ENCODE measurements at regions not wholly inside any gene's neighbourhood (a gene's known extent, or its start where the extent isn't known, plus 50 kb on each side); places are given as distances from the start of the nearest gene placed in this dataset.
"Not testable (repeated sequence)": the region's sequence is repeated elsewhere in the genome, so short reads cannot be mapped to it uniquely, and the experiment has no call there.

- no peak for DNase-seq
These were observed 257.5 kb upstream of the B3GALT2 start for GRCh38 chr1:193443886-193444285.

- no peak for DNase-seq
These were observed 252.4 kb upstream of the B3GALT2 start for GRCh38 chr1:193438771-193439170.

GRCh38 chr1:193438312-193438711 lies 251.9 kb upstream of the B3GALT2 start:
- DNase-seq, result no peak

- DNase-seq, result no peak
These were observed 251.4 kb upstream of the B3GALT2 start for GRCh38 chr1:193437785-193438184.

- not testable (repeated sequence) for DNase-seq
These were observed 250.9 kb upstream of the B3GALT2 start for GRCh38 chr1:193437333-193437732.

- DNase-seq, result no peak
These were observed 249.4 kb upstream of the B3GALT2 start for GRCh38 chr1:193435781-193436180.

GRCh38 chr1:193434319-193434718 lies 247.9 kb upstream of the B3GALT2 start:
- no peak for DNase-seq

- DNase-seq, result no peak
These were observed 247.2 kb upstream of the B3GALT2 start for GRCh38 chr1:193433599-193433998.

- no peak for DNase-seq
These were observed 246.7 kb upstream of the B3GALT2 start for GRCh38 chr1:193432979-193433587.

- no peak for DNase-seq
These were observed 245.0 kb upstream of the B3GALT2 start for GRCh38 chr1:193431265-193431977.

GRCh38 chr1:193427524-193427923 lies 241.1 kb upstream of the B3GALT2 start:
- DNase-seq, result no peak

- DNase-seq, result no peak
These were observed 239.6 kb upstream of the B3GALT2 start for GRCh38 chr1:193426061-193426460.

GRCh38 chr1:193421487-193421886 lies 235.1 kb upstream of the B3GALT2 start:
- no peak for DNase-seq

GRCh38 chr1:193419295-193419694 lies 232.9 kb upstream of the B3GALT2 start:
- no peak for DNase-seq

GRCh38 chr1:193418745-193419058 lies 232.3 kb upstream of the B3GALT2 start:
- no peak for DNase-seq

GRCh38 chr1:193417945-193418744 lies 231.7 kb upstream of the B3GALT2 start:
- DNase-seq, result no peak

GRCh38 chr1:193417403-193417802 lies 231.0 kb upstream of the B3GALT2 start:
- no peak for DNase-seq

GRCh38 chr1:193416226-193417024 lies 230.0 kb upstream of the B3GALT2 start:
- DNase-seq, result no peak

GRCh38 chr1:193415256-193415655 lies 228.8 kb upstream of the B3GALT2 start:
- no peak for DNase-seq

- DNase-seq, result no peak
These were observed 227.0 kb upstream of the B3GALT2 start for GRCh38 chr1:193413376-193413775.

GRCh38 chr1:193412748-193413147 lies 226.3 kb upstream of the B3GALT2 start:
- no peak for DNase-seq

GRCh38 chr1:193411714-193412113 lies 225.3 kb upstream of the B3GALT2 start:
- DNase-seq, result no peak

- no peak for DNase-seq
These were observed 224.8 kb upstream of the B3GALT2 start for GRCh38 chr1:193411215-193411614.
